Right kidney (tissue), 1 donor: ENCODE measurements at regions not wholly inside any gene's neighbourhood (a gene's known extent, or its start where the extent isn't known, plus 50 kb on each side); places are given as distances from the start of the nearest gene placed in this dataset.

Source experiments
- DNase-seq: peaks from one replicate; pipeline ENCODE4 v3.0.0-alpha.2; 2016

DNA sequence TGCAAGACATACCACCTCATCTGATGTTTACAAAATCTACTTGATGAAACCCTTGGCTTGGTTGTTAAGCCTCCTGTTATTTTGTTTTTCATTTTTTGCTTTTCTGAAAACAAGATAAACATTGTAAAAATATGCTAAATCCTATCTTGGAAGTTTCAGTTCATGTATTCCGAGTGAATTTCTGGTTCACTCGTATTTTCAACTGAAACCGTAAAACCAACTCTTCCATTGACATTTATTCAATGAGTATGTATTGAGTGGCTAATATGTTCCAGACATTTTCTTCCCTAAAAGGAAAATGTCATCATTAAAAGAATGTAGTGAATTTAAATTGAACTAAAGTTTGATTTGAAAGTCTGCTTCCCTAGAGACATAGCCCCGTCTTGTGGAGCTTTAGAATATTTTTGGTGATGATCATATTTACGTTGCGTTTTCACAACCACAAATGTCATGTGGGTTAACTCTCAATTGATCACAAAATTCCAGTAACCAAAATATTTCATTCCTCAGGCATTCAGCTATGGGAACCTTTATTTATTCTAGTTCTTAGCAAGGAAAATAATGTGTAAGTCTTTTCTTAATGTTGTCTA lies 204.2 kb downstream of the MBD2 start:
- no peak for DNase-seq

DNA sequence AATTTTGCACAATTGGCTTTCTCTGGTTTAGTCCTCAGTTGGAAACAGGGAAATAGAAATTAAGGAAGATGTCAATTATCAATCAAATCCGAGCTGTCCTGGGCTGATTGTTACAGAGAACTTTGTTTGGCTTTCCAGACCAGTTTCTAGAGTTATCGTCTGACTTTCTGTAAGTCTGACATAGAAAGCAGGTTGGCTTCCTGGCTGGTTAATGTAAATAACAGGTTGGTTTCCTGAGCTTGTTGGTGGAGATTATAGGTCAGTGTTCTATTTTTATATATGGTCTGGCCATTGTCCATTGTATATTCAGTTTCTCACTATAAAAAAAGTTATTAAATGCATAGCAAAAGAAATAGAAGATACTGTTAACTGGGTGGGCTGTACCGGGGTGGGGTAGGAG lies 204.8 kb downstream of the MBD2 start:
- DNase-seq, result no peak

DNA sequence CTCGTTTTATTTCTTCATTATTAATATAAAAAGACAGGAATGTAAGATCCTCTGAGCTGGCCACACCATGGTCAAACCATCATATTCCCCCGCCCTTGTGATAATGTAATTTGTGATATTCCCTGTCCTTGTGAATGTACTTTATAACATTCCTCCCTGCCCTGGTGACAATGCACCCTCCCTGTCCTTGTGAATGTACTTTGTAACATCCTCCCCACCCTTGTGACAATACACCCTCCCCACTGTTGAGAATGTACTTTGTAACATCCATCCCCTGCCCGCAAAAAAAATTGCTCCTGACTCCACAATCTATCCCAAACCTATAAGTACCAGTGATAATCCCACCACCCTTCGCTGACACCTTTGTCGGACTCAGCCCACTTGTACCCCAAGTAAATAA lies 211.0 kb downstream of the MBD2 start:
- DNase-seq, result no peak

DNA sequence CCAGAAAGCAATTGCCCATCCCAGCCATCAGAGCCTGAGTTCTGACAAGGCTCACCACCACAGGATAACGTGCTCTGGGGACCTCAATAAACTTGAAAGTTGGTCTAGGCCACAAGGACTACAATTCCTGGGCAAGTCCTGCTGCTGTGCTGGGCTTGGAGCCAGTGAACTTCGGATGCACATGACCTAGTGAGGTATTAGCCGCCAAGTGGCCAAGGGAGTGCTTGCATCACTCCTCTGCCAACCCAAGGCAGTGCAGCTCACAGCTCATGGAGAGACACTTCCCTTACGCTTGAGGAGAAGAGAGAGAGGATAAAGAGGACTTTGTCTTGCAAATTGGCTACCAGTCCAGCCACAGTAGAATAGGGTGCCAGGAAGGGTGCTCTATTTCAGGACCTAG lies 219.6 kb downstream of the MBD2 start:
- no peak for DNase-seq

DNA sequence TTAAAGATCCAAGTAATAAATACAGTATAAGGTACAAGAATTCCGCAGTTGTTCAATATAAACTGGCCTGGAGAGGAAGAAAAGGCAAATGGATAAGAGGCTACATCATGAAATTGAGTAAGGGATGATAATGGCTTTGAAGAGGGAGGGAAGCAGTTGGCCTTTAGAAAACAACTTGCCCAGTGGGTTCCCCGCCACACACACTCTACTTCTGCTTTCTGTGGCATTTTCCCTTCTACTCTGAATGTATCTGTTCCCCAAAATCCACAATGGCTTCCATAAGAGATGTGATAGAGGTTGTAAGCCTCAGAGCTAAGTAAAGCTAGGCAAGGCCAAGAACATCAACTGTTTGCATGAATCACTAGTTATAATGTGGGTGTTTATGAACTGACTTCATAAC lies 221.3 kb downstream of the MBD2 start:
- DNase-seq, result no peak

DNA sequence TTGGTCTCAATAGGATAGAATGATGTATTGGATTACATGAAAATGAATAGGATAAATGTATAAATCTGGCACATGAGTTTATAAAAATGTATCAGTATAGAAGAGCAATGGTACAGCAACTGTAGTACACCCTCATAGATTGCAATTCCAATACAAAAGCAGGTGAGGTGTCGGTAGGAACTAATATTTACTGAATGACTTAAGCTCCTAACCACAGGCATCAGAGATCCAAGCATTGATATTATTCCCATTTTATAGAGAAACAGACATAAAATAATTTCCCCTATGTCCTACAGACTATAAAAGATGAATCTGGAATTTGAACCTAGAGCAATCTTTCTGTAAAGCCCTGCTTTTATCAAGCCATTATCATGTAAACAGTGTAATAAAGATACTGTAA lies 227.4 kb downstream of the MBD2 start:
- DNase-seq, result no peak

DNA sequence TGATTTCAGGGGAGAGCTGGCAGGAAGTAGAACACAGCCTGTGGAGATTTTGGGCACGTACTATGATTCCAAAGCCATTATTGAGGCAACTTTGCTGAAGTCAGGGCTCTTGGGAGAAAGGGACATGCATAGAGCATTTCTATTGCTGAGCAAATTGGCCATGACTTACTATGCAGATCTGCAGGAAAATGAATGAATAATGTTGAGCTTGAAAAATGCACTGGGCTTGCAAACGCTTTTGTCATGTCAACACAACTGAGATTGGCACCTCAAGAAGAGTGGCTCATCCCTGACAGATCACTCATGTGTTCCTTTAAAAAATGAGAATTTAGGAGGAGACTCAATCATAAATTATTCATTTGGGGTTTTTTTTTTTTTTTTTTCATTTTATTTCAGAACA lies 230.5 kb downstream of the MBD2 start:
- no peak for DNase-seq

DNA sequence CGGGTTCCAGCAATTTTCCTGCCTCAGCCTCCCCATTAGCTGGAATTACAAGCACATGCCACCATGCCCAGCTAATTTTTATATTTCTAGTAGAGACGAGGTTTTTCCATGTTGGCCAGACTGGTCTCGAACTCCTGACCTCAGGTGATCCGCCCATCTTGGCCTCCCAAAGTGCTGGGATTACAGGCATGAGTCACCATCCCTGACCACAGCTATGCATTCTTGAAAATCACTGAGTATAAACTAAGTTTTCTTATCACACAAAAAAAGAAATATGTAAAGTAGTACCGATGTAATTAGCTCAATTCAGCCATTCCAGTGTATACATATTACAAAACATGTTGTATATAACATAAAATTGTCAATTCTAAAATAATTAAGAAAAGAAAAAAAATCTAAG lies 232.7 kb downstream of the MBD2 start:
- DNase-seq, result no peak

DNA sequence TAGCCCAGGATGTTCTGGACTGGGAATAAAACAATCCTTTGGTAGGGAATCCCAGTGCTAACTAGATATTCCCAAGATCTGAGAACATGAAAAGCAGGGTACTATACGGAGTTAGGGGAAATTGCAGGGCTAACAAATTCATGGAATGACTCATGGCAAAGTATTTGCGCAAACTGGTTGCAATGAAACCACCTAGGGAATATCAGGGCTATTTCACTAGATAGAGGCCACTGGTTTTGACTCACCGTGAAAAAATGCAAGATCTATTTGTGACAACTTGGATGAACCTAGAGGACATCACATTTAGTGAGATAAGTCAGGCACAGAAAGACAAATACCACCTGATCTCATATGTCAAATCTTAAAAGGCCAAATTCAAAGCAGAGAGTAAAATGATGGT lies 233.3 kb downstream of the MBD2 start:
- no peak for DNase-seq

DNA sequence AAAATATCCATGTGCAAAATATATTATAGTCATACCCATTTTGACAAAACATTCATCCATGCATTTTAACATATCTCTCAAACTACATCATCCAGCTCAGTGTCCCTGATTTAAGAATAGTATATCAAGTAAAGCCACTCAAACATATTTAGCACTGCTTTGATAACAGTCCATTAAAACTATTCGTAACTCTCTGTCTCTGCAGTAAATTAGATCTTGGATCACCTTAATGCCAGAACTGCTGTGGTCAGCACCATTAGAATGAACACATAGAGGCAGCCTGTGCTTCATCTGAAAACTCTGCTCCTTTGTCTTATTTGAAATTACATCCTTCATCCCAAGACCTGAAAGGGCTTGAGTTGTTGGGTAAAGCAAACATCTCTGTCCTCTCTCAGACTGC lies 234.0 kb downstream of the MBD2 start:
- DNase-seq, result no peak

DNA sequence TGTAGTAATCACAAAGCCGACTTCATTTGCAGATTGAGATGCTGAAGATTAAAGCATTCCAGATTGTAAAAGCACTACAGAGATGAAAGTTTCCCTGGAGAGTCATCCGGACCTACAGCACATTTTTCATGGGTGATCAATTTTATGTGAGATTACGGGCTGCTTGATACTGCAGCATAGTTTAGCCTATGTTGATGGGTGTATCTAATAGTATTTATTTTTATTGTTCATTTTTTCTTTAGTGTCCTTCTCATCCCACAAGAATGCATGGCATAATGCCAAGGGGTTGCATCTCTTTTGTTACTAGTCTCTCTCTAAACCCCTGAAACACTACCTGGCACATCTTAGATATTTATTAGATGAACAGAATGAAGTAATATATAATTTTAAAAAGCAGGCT lies 240.4 kb downstream of the MBD2 start:
- DNase-seq, result no peak

DNA sequence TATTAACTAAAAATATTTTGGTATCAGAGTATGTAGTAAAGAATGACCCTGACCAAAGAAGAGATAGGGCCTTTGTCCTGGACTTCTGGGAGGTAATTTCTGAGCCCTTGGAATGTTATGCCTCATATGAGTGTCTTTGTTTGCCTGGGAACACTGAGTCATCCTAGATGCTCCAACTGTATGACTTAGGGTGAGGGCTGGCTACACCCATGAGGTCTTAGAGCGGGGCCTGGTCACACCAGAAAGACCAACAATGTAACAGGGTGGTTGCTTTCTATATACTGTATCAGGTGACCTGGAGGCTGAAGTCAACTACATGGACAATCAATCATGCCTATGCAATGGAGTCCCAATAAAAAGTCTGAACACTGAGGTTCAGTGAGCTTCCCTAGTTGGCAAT lies 253.1 kb downstream of the MBD2 start:
- no peak for DNase-seq

DNA sequence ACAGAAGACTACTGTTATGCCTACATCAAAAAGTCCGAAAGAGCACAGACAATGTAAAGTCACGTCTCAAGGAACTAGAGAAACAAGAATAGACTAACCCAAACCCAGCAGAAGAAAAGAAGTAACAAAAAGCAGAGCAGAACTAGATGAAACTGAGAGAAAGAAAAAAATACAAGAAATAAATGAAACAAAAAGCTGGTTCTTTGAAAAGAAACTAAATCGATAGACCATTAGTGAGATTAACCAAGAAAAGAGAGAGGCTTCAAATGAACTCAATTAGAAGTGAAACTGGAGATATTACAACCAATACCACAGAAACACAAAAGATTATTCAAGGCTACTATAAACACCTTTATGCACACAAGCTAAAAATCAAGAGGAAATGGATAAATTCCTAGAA lies 271.8 kb downstream of the MBD2 start:
- DNase-seq, result no peak

DNA sequence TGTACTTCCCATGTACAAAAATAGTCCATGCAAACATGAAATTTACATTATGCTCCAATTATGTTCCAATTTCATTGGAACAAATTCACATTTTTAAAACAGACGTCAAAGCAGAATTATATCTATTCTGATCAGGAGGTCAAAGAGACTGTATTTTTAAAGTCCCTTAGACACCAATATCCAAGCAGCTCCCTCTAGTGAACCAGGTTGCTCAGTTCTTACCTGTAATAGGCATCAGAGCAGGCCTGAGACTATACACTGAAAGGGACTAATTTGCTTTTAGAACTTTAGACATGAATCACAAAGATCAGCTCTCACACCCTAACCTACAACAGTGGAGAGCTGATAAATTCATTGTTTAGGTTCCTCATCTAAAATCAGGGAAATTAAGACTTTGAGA lies 273.9 kb downstream of the MBD2 start:
- DNase-seq, result no peak

DNA sequence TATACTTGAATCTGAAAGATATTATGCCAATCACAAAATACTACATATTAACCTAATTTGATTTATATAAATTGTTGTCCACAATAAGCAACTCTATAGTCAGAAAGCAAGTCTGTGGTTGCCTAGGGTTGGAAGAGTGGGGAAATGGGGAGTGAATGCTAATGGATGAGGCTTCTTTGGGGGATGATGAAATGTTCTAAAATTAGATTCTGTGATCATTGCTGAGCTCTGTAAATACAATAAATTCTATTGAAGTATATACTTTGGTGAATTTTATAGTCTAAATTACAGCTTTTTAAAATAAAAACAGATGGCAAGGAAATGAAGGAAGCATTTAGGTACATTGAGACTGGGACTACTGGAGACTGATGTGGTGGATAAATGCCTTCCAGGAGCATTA lies 275.5 kb downstream of the MBD2 start:
- DNase-seq, result no peak

DNA sequence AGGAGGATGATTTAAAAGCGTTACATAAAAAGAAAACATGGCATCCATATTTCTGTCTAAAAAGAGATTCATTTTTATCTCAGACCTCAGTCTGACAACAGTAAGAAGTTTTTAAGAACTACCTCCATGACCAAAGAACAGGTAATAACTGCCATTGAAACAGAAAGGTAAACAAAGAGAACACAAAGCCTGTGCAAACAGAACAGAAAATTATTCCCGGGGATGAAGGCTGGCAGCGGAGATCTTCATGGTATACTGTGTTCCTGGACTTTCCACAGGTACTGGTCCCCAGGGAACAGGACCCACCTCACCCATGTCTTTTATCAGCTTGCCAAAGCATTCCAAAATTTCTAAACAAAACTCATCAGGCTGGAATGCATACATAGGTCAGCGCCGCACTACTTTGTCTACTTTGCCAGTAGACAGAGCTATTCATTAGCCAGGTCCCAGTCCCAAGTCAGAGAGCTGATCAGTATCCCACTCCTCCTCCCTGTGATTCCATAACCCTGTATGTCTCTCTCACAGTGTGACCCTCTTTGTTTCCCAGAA lies 277.3 kb downstream of the MBD2 start:
- no peak for DNase-seq

DNA sequence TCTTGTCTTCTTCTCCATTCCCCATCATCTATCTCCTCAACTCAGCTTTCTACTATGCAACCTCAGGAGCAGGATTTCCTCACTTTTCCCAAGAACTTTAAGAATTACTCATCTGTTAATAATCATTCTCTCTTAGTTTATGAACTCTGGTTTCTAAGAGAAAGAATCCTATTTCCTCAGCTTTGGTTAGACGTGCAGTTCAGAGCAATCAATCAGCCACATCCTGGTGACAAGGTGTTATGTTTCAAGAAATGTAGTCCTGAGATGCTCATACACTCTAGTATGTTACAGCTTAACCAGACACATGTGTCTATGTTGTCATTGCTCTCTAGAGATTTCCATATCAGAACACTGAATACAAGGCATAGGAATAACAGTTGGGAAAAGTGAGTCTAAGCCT lies 277.9 kb downstream of the MBD2 start:
- DNase-seq, result no peak

DNA sequence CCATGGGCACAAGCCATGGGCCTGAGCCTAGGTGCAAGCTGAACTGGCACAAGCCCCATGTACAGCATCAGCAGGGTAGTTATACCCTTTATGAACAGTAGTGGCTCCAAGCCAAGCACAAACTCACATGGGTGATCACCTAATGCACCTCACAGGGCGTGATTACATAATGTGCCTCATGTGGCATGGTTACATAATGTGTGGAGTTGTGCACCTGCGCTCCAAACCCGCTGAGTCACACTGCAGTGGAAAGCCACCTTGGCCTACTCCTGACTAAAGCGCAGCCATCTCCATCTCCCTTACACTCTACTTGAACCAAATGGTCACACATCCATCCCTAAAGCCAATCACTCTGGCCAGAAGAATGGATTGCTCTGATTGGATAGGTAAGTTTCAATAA lies 279.7 kb downstream of the MBD2 start:
- DNase-seq, result no peak

DNA sequence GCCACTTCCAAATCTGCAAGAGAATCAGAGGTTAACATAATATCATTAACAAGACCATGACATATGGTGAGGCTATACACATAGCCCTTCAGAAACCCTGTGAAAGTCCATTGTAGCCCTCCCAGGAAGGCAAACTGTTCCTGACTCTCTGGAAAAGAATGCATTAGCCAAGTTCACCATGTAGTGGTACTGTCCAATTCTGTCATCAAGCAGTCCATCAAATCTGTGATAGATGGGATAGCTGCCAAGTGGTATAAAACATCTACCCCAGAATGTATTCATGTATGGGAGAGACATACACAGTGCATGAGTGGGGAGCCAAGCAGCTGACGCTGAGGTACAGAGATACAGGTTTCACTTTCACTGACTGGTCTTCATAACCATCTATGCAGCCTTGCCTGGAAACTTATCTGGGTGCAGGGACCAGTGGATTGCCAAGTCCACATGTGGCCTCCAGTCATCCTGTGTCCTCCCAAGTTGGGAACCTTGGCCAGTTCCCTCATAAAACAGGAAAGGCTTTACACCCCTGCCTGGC lies 281.1 kb downstream of the MBD2 start:
- DNase-seq, result no peak

DNA sequence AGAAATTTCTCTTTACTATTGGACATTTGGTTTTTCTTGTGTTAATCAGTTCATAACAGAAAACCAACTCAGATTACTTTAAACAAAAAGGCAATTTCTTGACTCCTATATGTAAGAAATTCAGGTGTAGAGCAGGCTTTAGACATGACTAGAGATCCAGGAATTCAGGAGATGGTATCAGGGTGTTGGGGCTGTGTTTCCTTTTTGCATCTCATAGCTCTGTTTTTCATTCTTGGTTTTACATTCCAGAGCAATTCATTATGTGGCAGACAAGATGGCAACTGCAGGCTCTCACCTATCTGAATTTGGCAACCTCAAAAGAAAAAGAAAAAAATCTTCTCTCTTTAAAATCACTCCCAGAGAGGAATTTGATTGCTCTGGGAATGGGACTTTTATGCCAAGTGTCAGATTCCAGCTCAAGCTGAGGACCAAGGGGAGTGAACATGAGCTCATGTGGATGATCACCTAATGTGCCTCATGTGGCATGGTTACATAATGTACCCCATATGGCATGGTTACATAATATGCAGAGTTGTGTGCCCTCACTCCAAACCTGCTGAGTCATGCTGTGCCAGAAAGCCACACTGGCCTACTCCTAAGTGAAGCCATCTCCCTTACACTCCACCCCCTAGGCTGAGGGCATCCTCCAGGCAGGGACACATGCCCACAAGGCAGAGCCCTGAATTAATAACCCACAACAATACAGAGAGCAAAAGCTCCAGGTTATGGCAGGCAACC lies 282.7 kb downstream of the MBD2 start:
- no peak for DNase-seq

DNA sequence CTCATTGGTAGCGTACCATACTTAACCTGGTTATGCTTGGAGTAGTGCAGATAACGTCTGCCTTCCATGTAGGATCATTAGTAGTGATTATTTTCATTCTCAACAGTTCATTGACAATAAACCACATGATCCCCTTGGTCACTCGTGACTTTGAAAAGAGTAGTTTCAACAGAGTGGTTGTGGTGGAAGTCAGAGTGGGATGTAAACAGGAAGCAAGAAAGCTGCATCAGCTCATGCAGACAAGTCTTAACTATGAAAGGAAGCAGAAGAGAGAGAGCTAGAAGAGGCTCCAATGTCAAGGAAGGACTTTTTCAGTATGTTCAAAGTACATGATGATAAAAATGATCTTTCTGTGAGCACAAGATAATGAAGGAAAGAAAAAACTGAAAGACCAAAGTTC lies 287.4 kb downstream of the MBD2 start:
- no peak for DNase-seq

DNA sequence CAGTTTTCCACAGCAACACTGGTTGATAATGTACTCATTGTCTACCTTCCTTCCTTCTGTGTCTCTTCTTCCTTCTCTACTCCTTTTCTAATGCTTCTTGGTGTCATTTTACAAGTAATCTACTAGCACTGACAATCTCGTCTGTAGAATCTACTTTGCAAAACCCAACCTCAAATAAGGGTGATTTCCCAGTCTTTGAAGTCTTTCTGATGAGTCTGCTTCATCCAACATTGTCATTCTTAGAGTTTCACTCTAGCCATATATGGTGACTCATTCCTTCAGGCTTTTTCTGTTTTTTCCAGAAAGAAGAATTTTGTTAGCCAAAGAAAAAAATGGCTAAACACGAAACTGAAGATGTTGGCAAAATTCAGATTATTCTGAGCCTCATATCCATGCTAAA lies 288.7 kb downstream of the MBD2 start:
- no peak for DNase-seq

DNA sequence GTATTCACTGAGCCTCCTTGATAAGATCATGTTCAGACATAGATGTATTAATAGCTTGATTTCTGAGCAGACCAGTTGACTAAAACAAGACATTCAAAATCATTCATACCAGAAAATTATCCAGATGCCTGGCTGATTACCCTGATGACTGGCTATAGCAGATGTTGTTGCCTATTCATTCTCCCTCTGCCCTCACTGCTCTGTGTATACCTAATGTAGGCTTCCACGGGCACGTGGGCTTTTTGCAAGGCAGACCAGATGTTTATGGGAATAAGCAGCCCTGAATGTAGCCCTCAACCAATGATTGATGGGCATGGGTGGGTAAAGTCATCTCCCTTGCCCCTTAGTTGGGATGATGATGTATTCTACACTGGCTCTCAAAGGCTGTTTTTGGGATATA lies 289.1 kb downstream of the MBD2 start:
- DNase-seq, result no peak
